ENCODE measurements at regions not wholly inside any gene's neighbourhood (a gene's known extent, or its start where the extent isn't known, plus 50 kb on each side); places are given as distances from the start of the nearest gene placed in this dataset.

DNA sequence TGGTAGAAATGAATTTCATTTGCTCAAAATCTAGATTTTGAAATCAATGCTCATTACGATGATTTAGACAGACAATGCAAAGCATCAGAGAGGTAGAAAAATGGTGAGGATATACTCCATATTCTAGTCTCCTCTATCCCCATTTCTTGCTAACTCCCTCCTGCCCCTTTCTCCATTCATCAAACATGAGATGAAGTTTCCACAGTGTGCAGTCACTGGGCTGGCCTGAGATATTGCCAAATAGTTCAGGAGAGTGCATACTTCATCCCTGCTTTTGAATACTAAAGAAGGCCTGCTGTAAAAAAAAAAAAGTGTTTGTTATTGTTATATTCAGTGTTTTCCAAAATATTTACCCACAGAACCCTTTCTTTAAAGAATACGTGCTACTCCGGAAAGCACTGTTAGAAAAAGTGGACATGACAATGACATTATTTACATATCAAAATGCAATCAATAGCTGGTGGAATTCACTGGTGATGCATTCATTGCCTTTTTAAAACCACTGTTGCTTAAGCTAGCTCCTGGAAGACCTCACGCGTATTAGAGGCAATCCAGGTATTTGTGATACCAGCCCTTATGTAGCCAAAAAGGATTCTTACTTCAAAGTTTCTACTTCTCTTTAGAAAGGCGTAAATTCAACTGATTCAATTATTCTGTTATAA, 247.6 kb upstream of the SOX2 start:
- POLR2A ChIA-PET: no interaction called here
- CTCF ChIA-PET: interaction anchor here (0.6 to 0.7 kb wide), 2 partner anchors 67 to 135 kb away, joined by 3 read pairs; no protein-coding TSS in a partner anchor
- no peak overlapping the region for H3K27ac ChIP-seq (ENCODE audit: extremely low read depth, low read depth, low read length)

DNA sequence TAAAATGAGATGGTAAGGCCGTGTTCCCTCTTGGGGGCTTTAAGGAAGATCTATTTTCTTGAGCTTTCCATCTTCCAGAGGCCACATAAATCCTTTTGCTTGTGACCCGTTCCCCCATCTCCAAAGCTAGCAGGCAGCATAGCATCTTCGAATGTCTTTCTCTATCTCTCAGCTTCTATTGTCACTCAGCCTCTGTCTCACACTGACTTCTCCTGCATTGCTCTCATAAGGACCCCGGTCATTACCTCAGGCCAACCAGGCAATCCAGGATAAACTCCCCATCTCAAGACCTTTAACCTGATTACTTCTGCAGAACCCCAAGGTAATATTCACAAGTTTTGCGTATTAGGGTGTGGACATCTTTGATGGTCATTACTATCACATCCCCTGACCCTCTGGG, 250.3 kb upstream of the SOX2 start:
- Histone ChIP-seq H3K4me3 (ENCODE audit: low read depth, low read length) (no peak overlapping the region), H3K27ac (ENCODE audit: extremely low read depth, low read depth, low read length) (no peak overlapping the region), H3K9me3 (ENCODE audit: control insufficient read depth, insufficient read depth, low read depth, low read length) (no peaks in the 10 kb centered on the region), H3K4me1 (ENCODE audit: control insufficient read depth, insufficient read depth, low read length) (no peaks in the 10 kb centered on the region), H3K36me3 (ENCODE audit: control insufficient read depth in 2 of 2, insufficient read depth in 1 of 2, low read length in 2 of 2) (no peaks in the 10 kb centered on the region)
- ChIA-PET POLR2A (no interaction called here), CTCF (no interaction called here)
- no peak for TF ChIP-seq ZNF112 (tag by site-specific recombination; IDR thresholded peaks at IDR 0.05)
- TF ChIP-seq, protein P1, sequence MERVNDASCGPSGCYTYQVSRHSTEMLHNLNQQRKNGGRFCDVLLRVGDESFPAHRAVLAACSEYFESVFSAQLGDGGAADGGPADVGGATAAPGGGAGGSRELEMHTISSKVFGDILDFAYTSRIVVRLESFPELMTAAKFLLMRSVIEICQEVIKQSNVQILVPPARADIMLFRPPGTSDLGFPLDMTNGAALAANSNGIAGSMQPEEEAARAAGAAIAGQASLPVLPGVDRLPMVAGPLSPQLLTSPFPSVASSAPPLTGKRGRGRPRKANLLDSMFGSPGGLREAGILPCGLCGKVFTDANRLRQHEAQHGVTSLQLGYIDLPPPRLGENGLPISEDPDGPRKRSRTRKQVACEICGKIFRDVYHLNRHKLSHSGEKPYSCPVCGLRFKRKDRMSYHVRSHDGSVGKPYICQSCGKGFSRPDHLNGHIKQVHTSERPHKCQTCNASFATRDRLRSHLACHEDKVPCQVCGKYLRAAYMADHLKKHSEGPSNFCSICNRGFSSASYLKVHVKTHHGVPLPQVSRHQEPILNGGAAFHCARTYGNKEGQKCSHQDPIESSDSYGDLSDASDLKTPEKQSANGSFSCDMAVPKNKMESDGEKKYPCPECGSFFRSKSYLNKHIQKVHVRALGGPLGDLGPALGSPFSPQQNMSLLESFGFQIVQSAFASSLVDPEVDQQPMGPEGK (tag by site-specific recombination; IDR thresholded peaks at IDR 0.05): no peak
- TF ChIP-seq ZNF670 (tag by site-specific recombination; IDR thresholded peaks at IDR 0.05; ENCODE audit: low read depth): no peak
- TF ChIP-seq, protein P2, sequence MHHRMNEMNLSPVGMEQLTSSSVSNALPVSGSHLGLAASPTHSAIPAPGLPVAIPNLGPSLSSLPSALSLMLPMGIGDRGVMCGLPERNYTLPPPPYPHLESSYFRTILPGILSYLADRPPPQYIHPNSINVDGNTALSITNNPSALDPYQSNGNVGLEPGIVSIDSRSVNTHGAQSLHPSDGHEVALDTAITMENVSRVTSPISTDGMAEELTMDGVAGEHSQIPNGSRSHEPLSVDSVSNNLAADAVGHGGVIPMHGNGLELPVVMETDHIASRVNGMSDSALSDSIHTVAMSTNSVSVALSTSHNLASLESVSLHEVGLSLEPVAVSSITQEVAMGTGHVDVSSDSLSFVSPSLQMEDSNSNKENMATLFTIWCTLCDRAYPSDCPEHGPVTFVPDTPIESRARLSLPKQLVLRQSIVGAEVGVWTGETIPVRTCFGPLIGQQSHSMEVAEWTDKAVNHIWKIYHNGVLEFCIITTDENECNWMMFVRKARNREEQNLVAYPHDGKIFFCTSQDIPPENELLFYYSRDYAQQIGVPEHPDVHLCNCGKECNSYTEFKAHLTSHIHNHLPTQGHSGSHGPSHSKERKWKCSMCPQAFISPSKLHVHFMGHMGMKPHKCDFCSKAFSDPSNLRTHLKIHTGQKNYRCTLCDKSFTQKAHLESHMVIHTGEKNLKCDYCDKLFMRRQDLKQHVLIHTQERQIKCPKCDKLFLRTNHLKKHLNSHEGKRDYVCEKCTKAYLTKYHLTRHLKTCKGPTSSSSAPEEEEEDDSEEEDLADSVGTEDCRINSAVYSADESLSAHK (tag by site-specific recombination; IDR thresholded peaks at IDR 0.05): no peak
- no peak for TF ChIP-seq YY1 (tag by site-specific recombination; IDR thresholded peaks at IDR 0.05)
- no peak for TF ChIP-seq ZNF16 (tag by site-specific recombination; IDR thresholded peaks at IDR 0.05; ENCODE audit: low read depth)
- TF ChIP-seq ZNF837 (tag by site-specific recombination; IDR thresholded peaks at IDR 0.05): no peak
- TF ChIP-seq ZBTB17 (tag by site-specific recombination; IDR thresholded peaks at IDR 0.05): no peak
- no peak for TF ChIP-seq WT1 (tag by site-specific recombination; IDR thresholded peaks at IDR 0.05)
- TF ChIP-seq, protein P3, sequence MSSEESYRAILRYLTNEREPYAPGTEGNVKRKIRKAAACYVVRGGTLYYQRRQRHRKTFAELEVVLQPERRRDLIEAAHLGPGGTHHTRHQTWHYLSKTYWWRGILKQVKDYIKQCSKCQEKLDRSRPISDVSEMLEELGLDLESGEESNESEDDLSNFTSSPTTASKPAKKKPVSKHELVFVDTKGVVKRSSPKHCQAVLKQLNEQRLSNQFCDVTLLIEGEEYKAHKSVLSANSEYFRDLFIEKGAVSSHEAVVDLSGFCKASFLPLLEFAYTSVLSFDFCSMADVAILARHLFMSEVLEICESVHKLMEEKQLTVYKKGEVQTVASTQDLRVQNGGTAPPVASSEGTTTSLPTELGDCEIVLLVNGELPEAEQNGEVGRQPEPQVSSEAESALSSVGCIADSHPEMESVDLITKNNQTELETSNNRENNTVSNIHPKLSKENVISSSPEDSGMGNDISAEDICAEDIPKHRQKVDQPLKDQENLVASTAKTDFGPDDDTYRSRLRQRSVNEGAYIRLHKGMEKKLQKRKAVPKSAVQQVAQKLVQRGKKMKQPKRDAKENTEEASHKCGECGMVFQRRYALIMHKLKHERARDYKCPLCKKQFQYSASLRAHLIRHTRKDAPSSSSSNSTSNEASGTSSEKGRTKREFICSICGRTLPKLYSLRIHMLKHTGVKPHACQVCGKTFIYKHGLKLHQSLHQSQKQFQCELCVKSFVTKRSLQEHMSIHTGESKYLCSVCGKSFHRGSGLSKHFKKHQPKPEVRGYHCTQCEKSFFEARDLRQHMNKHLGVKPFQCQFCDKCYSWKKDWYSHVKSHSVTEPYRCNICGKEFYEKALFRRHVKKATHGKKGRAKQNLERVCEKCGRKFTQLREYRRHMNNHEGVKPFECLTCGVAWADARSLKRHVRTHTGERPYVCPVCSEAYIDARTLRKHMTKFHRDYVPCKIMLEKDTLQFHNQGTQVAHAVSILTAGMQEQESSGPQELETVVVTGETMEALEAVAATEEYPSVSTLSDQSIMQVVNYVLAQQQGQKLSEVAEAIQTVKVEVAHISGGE (tag by site-specific recombination; conservative IDR thresholded peaks at IDR 0.05; ENCODE audit: low read depth): no peak
- no peak for TF ChIP-seq ZNF629 (tag by site-specific recombination; IDR thresholded peaks at IDR 0.05)

More for the DNA sequence above, 247.6 kb upstream of the SOX2 start:
- Histone ChIP-seq H3K9me3 (ENCODE audit: control insufficient read depth, insufficient read depth, low read depth, low read length) (no peaks in the 10 kb centered on the region), H3K36me3 (ENCODE audit: control insufficient read depth in 2 of 2, insufficient read depth in 1 of 2, low read length in 2 of 2) (no peaks in the 10 kb centered on the region), H3K4me1 (ENCODE audit: control insufficient read depth, insufficient read depth, low read length) (no peaks in the 10 kb centered on the region), H3K4me3 (ENCODE audit: low read depth, low read length) (no peak overlapping the region)
- no peak for TF ChIP-seq ZXDB (tag by site-specific recombination; IDR thresholded peaks at IDR 0.05)
- TF ChIP-seq KLF1 (tag by site-specific recombination; IDR thresholded peaks at IDR 0.05): no peak
- TF ChIP-seq, protein P2 (tag by site-specific recombination; IDR thresholded peaks at IDR 0.05): no peak
- TF ChIP-seq ZNF843 (tag by site-specific recombination; IDR thresholded peaks at IDR 0.05): no peak
- TF ChIP-seq ZNF629 (tag by site-specific recombination; IDR thresholded peaks at IDR 0.05): no peak
- no peak for TF ChIP-seq ZNF549 (tag by site-specific recombination; IDR thresholded peaks at IDR 0.05)
- TF ChIP-seq ZNF202 (tag by site-specific recombination; IDR thresholded peaks at IDR 0.05; ENCODE audit: borderline replicate concordance): no peak
- TF ChIP-seq ZNF114 (tag by site-specific recombination; IDR thresholded peaks at IDR 0.05): no peak
- TF ChIP-seq ZNF214 (tag by site-specific recombination; IDR thresholded peaks at IDR 0.05; ENCODE audit: borderline replicate concordance): no peak
- TF ChIP-seq, protein P4, sequence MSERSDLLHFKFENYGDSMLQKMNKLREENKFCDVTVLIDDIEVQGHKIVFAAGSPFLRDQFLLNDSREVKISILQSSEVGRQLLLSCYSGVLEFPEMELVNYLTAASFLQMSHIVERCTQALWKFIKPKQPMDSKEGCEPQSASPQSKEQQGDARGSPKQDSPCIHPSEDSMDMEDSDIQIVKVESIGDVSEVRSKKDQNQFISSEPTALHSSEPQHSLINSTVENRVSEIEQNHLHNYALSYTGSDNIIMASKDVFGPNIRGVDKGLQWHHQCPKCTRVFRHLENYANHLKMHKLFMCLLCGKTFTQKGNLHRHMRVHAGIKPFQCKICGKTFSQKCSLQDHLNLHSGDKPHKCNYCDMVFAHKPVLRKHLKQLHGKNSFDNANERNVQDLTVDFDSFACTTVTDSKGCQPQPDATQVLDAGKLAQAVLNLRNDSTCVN (tag by site-specific recombination; optimal IDR thresholded peaks at IDR 0.05): no peak
- TF ChIP-seq ZNF654 (tag by site-specific recombination; IDR thresholded peaks at IDR 0.05; ENCODE audit: low read depth): no peak
- TF ChIP-seq ZBTB17 (tag by site-specific recombination; IDR thresholded peaks at IDR 0.05): no peak
- no peak for TF ChIP-seq ZNF585B (tag by site-specific recombination; IDR thresholded peaks at IDR 0.05)
- TF ChIP-seq ZNF473 (tag by site-specific recombination; IDR thresholded peaks at IDR 0.05): no peak
- TF ChIP-seq ZFP69B (tag by site-specific recombination; IDR thresholded peaks at IDR 0.05): no peak
- TF ChIP-seq SP7 (tag by site-specific recombination; IDR thresholded peaks at IDR 0.05): no peak
- no peak for TF ChIP-seq ZNF426 (tag by site-specific recombination; IDR thresholded peaks at IDR 0.05)
- TF ChIP-seq ZNF391 (tag by site-specific recombination; IDR thresholded peaks at IDR 0.05; ENCODE audit: borderline replicate concordance, low read depth): no peak
- no peak for TF ChIP-seq ZNF174 (tag by site-specific recombination; IDR thresholded peaks at IDR 0.05)
- TF ChIP-seq REPIN1 (tag by site-specific recombination; IDR thresholded peaks at IDR 0.05; ENCODE audit: low read depth): no peak

All from HEK293 (cell line).